ENCODE measurements at regions not wholly inside any gene's neighbourhood (a gene's known extent, or its start where the extent isn't known, plus 50 kb on each side); places are given as distances from the start of the nearest gene placed in this dataset.

DNA sequence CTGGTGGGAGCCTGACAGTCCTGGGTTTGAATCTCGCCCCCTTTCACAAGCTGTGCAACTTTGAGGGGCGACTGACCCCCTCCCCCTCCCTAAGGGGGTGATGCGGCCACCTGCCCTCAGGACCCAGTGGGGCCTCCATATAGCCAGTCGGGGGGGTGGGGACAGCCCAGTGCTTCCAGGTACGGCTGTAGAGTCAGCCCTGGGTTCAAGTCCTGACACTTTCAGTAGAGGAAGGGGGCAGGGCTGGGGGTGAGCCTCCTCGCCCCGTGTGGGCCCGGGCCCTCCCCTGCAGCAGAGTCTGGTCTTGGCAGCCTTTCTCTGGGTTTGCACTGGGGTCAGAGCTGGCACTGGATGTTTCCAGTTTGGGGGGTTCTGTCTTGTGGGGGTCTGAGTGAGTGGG lies 216.3 kb downstream of the C9orf50 start:
- no peak for TF ChIP-seq GATA3 (IDR thresholded peaks at IDR 0.05; ENCODE audit: low read depth, low read length)
- no peak for TF ChIP-seq GATA2 (IDR thresholded peaks at IDR 0.05; ENCODE audit: low read depth, low read length)

Measured in SH-SY5Y (cell line).